WTC11 (cell line): ENCODE measurements at regions not wholly inside any gene's neighbourhood (a gene's known extent, or its start where the extent isn't known, plus 50 kb on each side); places are given as distances from the start of the nearest gene placed in this dataset.

Source experiments
- ATAC-seq: fragments of 200-7000 bp; cut with Tn5 transposase; 2 replicates; pipeline ENCODE4 v1.10.0; 2021; ENCODE audit warnings: mild to moderate bottlenecking, moderate library complexity
- CTCF ChIA-PET: fragments of 300-600 bp; sonication (Branson Sonifier 250); formaldehyde crosslinking; loops from one replicate; lab custom pipeline; 2021; ENCODE audit warnings: antibody characterized with exemption; lab: Charles Lee
- POLR2A ChIA-PET: fragments of 350-600 bp; sonication (Branson Sonifier 250); formaldehyde crosslinking; loops from one replicate; lab custom pipeline; 2021; ENCODE audit warnings: antibody characterized with exemption; lab: Charles Lee
- DNase-seq: peaks from one replicate; pipeline ENCODE4 v3.0.0; 2021; ENCODE audit warnings: low spot score
- H3K27ac Mint-ChIP-seq: 2 replicates; pipeline ENCODE4 v1.8.0; 2021; ENCODE audit warnings: mixed read lengths
- H3K27me3 Mint-ChIP-seq: 2 replicates; pipeline ENCODE4 v1.8.0; 2021; ENCODE audit warnings: low read depth, mild to moderate bottlenecking, moderate library complexity, mixed read lengths
- H3K36me3 Mint-ChIP-seq: 2 replicates; pipeline ENCODE4 v1.8.0; 2021; ENCODE audit warnings: mixed read lengths
- H3K4me1 Mint-ChIP-seq: 2 replicates; pipeline ENCODE4 v1.8.0; 2022; ENCODE audit warnings: mixed read lengths
- H3K4me3 Mint-ChIP-seq: 2 replicates; pipeline ENCODE4 v1.8.0; 2021; ENCODE audit warnings: mild to moderate bottlenecking, moderate library complexity, mixed read lengths
- H3K9me3 Mint-ChIP-seq: 2 replicates; pipeline ENCODE4 v1.8.0; 2021; ENCODE audit warnings: mixed read lengths
- CREM ChIP-seq: sonication (generic); formaldehyde crosslinking; IDR thresholded peaks from 2 replicates; pipeline ENCODE4 v1.8.1; 2022; ENCODE audit warnings: mild to moderate bottlenecking, missing genetic modification reagents, moderate library complexity
- EMX1 ChIP-seq: fragments of 250-450 bp; sonication (Bioruptor Pico); IDR thresholded peaks from 2 replicates; pipeline ENCODE4 v1.8.0; 2021; ENCODE audit warnings: mild to moderate bottlenecking
- GRHL2 ChIP-seq: fragments of 250-450 bp; sonication (Bioruptor Pico); IDR thresholded peaks from 2 replicates; pipeline ENCODE4 v1.8.0; 2022; ENCODE audit warnings: mild to moderate bottlenecking, moderate library complexity; ENCODE audit not compliant: insufficient replicate concordance, severe bottlenecking
- GTF2I ChIP-seq: fragments of 250-450 bp; sonication (Bioruptor Pico); conservative IDR thresholded peaks from 2 replicates; pipeline ENCODE4 v1.4.0; 2021; ENCODE audit warnings: mild to moderate bottlenecking
- IRF2 ChIP-seq: sonication (generic); formaldehyde crosslinking; IDR thresholded peaks from 2 replicates; pipeline ENCODE4 v1.8.0; 2022; ENCODE audit warnings: low read depth, missing genetic modification reagents, borderline replicate concordance
- MXD4 ChIP-seq: fragments of 250-450 bp; sonication (Bioruptor Pico); IDR thresholded peaks from 2 replicates; pipeline ENCODE4 v1.8.0; 2021; ENCODE audit warnings: mild to moderate bottlenecking, moderate library complexity, borderline replicate concordance
- NR2C2 ChIP-seq: sonication (generic); formaldehyde crosslinking; IDR thresholded peaks from 2 replicates; pipeline ENCODE4 v1.8.0; 2022; ENCODE audit warnings: mild to moderate bottlenecking, missing genetic modification reagents
- NR3C1 ChIP-seq: sonication (generic); formaldehyde crosslinking; conservative IDR thresholded peaks from 2 replicates; pipeline ENCODE4 v1.8.1; 2023; ENCODE audit warnings: low read depth, mild to moderate bottlenecking, missing genetic modification reagents
- TCF7 ChIP-seq: sonication (generic); formaldehyde crosslinking; IDR thresholded peaks from 2 replicates; pipeline ENCODE4 v1.8.0; 2022; ENCODE audit warnings: mild to moderate bottlenecking, low read depth, missing genetic modification reagents, moderate library complexity
- TEAD4 ChIP-seq: sonication (generic); formaldehyde crosslinking; IDR thresholded peaks from 2 replicates; pipeline ENCODE4 v1.8.0; 2022; ENCODE audit warnings: mild to moderate bottlenecking, missing genetic modification reagents
- TP53 ChIP-seq: sonication (generic); formaldehyde crosslinking; IDR thresholded peaks from 2 replicates; pipeline ENCODE4 v1.8.1; 2023; ENCODE audit warnings: mild to moderate bottlenecking, missing genetic modification reagents
- ZBTB21 ChIP-seq: sonication (generic); formaldehyde crosslinking; IDR thresholded peaks from 2 replicates; pipeline ENCODE4 v1.8.1; 2023; ENCODE audit warnings: mild to moderate bottlenecking, missing genetic modification reagents, borderline replicate concordance
- ZNF121 ChIP-seq: sonication (generic); formaldehyde crosslinking; IDR thresholded peaks from 2 replicates; pipeline ENCODE4 v1.8.0; 2023; ENCODE audit warnings: missing genetic modification reagents
- ZNF671 ChIP-seq: fragments of 250-450 bp; sonication (Bioruptor Pico); IDR thresholded peaks from 2 replicates; pipeline ENCODE4 v1.8.0; 2021; ENCODE audit warnings: mild to moderate bottlenecking
- TF ChIP-seq, protein P1 (sequence below): fragments of 250-450 bp; sonication (Bioruptor Pico); IDR thresholded peaks from 2 replicates; pipeline ENCODE4 v2.1.2; 2022; ENCODE audit warnings: mild to moderate bottlenecking, moderate library complexity
- TF ChIP-seq, protein P2 (sequence below): sonication (generic); formaldehyde crosslinking; IDR thresholded peaks from 2 replicates; pipeline ENCODE4 v1.8.1; 2022; ENCODE audit warnings: low read depth, mild to moderate bottlenecking, moderate library complexity, missing genetic modification reagents, borderline replicate concordance
- TF ChIP-seq, protein P3 (sequence below): sonication (generic); formaldehyde crosslinking; IDR thresholded peaks from 2 replicates; pipeline ENCODE4 v1.8.1; 2022; ENCODE audit warnings: low read depth, missing genetic modification reagents, borderline replicate concordance
- TF ChIP-seq, protein P4 (sequence below): sonication (generic); formaldehyde crosslinking; IDR thresholded peaks from 2 replicates; pipeline ENCODE4 v1.8.0; 2022; ENCODE audit warnings: mild to moderate bottlenecking, missing genetic modification reagents
- TF ChIP-seq, protein P5 (sequence below): sonication (generic); formaldehyde crosslinking; IDR thresholded peaks from 2 replicates; pipeline ENCODE4 v1.8.0; 2023; ENCODE audit warnings: missing genetic modification reagents
- TF ChIP-seq, protein P6 (sequence below): sonication (generic); formaldehyde crosslinking; IDR thresholded peaks from 2 replicates; pipeline ENCODE4 v1.8.1; 2023; ENCODE audit warnings: mild to moderate bottlenecking, missing genetic modification reagents, moderate library complexity

DNA sequence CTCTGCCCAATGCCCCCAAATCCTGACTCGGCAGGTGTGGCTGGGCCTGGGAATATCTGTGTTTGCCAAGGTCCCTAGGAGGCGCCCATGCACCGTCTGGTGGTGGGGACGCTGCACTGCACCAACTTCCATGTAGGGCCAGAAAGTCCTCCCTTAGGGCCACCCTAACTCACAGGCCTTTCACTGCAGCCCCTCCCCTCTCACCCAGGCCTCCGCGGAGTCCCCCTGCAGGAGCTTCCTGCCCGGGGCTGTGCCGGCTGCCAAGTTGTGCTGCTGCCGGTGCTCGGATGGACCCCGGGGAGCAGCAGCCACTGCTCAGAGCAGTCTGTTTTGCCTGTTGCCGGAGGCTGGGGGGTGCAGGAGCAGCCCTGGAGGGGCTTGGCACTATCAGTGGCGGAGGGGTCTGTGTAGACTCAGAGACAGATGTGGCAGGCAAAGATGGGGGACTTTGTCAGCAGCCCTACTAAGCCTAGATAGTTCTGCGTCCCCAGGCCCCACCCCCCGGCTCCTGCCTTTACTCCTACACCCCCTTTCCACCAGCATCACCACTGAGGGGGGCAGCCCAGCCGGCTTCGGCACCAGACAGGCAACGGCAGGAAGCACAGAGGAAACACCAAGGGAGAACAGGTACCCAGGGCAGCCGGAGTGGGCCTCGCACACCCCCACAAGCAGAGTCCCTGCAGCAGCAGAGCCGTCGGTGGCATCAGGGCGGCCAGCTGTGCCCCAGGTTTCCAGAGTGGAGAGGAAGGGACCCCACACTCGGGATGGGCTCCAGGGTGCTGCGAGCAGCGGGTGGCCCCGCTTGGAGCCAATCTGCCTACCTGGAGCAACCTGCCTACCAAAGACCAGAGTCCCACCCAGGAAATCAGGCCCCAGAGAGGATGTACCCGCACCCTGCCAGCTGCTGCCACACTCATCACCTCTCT is 124.3 kb downstream of the TRIM29 start (continued):
- no peak for TF ChIP-seq GRHL2 (CRISPR knock-in tag)
- TF ChIP-seq, protein P1, sequence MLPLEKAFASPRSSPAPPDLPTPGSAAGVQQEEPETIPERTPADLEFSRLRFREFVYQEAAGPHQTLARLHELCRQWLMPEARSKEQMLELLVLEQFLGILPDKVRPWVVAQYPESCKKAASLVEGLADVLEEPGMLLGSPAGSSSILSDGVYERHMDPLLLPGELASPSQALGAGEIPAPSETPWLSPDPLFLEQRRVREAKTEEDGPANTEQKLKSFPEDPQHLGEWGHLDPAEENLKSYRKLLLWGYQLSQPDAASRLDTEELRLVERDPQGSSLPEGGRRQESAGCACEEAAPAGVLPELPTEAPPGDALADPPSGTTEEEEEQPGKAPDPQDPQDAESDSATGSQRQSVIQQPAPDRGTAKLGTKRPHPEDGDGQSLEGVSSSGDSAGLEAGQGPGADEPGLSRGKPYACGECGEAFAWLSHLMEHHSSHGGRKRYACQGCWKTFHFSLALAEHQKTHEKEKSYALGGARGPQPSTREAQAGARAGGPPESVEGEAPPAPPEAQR (CRISPR knock-in tag): no peak
- no peak for TF ChIP-seq CREM
- no peak for TF ChIP-seq TEAD4 (CRISPR knock-in tag)
- TF ChIP-seq ZNF671 (CRISPR knock-in tag): no peak
- no peak for TF ChIP-seq TP53 (CRISPR knock-in tag)
- TF ChIP-seq ZBTB21: no peak
- no peak for TF ChIP-seq TCF7
- TF ChIP-seq, protein P2, sequence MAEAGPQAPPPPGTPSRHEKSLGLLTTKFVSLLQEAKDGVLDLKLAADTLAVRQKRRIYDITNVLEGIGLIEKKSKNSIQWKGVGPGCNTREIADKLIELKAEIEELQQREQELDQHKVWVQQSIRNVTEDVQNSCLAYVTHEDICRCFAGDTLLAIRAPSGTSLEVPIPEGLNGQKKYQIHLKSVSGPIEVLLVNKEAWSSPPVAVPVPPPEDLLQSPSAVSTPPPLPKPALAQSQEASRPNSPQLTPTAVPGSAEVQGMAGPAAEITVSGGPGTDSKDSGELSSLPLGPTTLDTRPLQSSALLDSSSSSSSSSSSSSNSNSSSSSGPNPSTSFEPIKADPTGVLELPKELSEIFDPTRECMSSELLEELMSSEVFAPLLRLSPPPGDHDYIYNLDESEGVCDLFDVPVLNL (CRISPR knock-in tag): no peak
- TF ChIP-seq NR3C1 (CRISPR knock-in tag): no peak
- TF ChIP-seq, protein P3, sequence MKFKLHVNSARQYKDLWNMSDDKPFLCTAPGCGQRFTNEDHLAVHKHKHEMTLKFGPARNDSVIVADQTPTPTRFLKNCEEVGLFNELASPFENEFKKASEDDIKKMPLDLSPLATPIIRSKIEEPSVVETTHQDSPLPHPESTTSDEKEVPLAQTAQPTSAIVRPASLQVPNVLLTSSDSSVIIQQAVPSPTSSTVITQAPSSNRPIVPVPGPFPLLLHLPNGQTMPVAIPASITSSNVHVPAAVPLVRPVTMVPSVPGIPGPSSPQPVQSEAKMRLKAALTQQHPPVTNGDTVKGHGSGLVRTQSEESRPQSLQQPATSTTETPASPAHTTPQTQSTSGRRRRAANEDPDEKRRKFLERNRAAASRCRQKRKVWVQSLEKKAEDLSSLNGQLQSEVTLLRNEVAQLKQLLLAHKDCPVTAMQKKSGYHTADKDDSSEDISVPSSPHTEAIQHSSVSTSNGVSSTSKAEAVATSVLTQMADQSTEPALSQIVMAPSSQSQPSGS (CRISPR knock-in tag): no peak

DNA sequence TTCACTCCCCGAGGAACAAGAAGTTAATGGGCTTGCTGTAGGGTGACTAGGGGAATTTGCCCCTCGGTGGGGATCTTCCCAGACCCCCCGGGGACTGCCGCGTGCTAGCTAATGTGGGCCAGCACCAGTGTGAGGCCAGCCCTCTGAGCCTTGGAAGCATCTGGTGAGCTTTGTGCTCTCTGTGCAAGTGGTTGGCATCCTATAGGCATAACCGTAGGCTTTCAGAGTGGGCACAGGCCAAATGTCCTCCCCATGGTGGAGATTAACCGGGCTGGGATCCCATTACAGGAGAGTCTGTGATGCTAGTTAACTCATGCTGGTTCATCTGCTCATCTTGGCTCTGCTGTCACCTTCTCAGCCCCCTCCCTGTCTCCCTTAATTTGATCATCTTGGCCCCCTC is 125.7 kb downstream of the TRIM29 start:
- DNase-seq (no peak), ATAC-seq (no peak)
- Mint-ChIP-seq H3K36me3 (no peaks in the 10 kb centered on the region), H3K4me1 (peaks cover 43% of the 10 kb centered on the region), H3K4me3 (no peak overlapping the region), H3K27me3 (peaks cover 22% of the 10 kb centered on the region), H3K9me3 (no peaks in the 10 kb centered on the region), H3K27ac (no peak overlapping the region)
- CTCF ChIA-PET: interaction anchor here (0.8 to 5.5 kb wide), 16 partner anchors 10 to 283 kb away, joined by 3 to 65 read pairs (median 6); partner anchors contain the start of gene NECTIN1
- POLR2A ChIA-PET: no interaction called here
- TF ChIP-seq, protein P3 (CRISPR knock-in tag): no peak
- TF ChIP-seq, protein P2 (CRISPR knock-in tag): no peak
- no peak for TF ChIP-seq GTF2I (CRISPR knock-in tag)
- TF ChIP-seq, protein P4, sequence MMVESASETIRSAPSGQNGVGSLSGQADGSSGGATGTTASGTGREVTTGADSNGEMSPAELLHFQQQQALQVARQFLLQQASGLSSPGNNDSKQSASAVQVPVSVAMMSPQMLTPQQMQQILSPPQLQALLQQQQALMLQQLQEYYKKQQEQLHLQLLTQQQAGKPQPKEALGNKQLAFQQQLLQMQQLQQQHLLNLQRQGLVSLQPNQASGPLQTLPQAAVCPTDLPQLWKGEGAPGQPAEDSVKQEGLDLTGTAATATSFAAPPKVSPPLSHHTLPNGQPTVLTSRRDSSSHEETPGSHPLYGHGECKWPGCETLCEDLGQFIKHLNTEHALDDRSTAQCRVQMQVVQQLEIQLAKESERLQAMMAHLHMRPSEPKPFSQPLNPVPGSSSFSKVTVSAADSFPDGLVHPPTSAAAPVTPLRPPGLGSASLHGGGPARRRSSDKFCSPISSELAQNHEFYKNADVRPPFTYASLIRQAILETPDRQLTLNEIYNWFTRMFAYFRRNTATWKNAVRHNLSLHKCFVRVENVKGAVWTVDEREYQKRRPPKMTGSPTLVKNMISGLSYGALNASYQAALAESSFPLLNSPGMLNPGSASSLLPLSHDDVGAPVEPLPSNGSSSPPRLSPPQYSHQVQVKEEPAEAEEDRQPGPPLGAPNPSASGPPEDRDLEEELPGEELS (CRISPR knock-in tag): no peak
- TF ChIP-seq, protein P5, sequence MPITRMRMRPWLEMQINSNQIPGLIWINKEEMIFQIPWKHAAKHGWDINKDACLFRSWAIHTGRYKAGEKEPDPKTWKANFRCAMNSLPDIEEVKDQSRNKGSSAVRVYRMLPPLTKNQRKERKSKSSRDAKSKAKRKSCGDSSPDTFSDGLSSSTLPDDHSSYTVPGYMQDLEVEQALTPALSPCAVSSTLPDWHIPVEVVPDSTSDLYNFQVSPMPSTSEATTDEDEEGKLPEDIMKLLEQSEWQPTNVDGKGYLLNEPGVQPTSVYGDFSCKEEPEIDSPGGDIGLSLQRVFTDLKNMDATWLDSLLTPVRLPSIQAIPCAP: no peak
- no peak for TF ChIP-seq IRF2 (CRISPR knock-in tag)
- TF ChIP-seq EMX1 (CRISPR knock-in tag): no peak
- no peak for TF ChIP-seq ZNF121 (CRISPR knock-in tag)
- TF ChIP-seq MXD4 (CRISPR knock-in tag): no peak
- TF ChIP-seq, protein P1 (CRISPR knock-in tag): no peak
- no peak for TF ChIP-seq NR2C2
- TF ChIP-seq, protein P6, sequence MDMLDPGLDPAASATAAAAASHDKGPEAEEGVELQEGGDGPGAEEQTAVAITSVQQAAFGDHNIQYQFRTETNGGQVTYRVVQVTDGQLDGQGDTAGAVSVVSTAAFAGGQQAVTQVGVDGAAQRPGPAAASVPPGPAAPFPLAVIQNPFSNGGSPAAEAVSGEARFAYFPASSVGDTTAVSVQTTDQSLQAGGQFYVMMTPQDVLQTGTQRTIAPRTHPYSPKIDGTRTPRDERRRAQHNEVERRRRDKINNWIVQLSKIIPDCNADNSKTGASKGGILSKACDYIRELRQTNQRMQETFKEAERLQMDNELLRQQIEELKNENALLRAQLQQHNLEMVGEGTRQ: no peak
